Panc1 (cell line): ENCODE measurements at regions not wholly inside any gene's neighbourhood (a gene's known extent, or its start where the extent isn't known, plus 50 kb on each side); places are given as distances from the start of the nearest gene placed in this dataset.

Experiments used
- ATAC-seq: fragments of 200-7000 bp; cut with Tn5 transposase; 2 replicates; pipeline ENCODE4 v1.9.1; 2020; ENCODE audit warnings: mild to moderate bottlenecking, moderate library complexity
- BruUV-seq: library from RNA; stranded (reverse); fragments of 400-500 nt; replicated peaks from 2 replicates; lab custom pipeline; 2021; lab: Mats Ljungman, UMichigan
- CTCF ChIA-PET: fragments of 300-600 bp; sonication (Branson Sonifier 250); formaldehyde crosslinking; loops from one replicate; lab custom pipeline; 2022; ENCODE audit warnings: antibody characterized with exemption; lab: Charles Lee
- POLR2A ChIA-PET: fragments of 300-600 bp; sonication (Branson Sonifier 250); formaldehyde crosslinking; loops from one replicate; lab custom pipeline; 2022; ENCODE audit warnings: antibody characterized with exemption; lab: Charles Lee
- DNase-seq: peaks from one replicate; pipeline ENCODE4 v3.0.0-alpha.2; 2010; ENCODE audit warnings: low read depth, low spot score
- H3K27ac ChIP-seq: 2 replicates; pipeline ENCODE4 v1.5.1; 2011; ENCODE audit warnings: mild to moderate bottlenecking, low read length, inconsistent platforms
- H3K27me3 ChIP-seq: fragments of 200-500 bp; sonication (Bioruptor generic); 2 replicates; pipeline ENCODE4 v1.6.0; 2014; ENCODE audit warnings: low read length, inconsistent platforms; ENCODE audit not compliant: control insufficient read depth, insufficient read depth
- H3K36me3 ChIP-seq: fragments of 200-500 bp; sonication (Bioruptor generic); 2 replicates; pipeline ENCODE4 v1.5.1; 2014; ENCODE audit warnings: inconsistent platforms, mild to moderate bottlenecking, low read length, moderate library complexity; ENCODE audit not compliant: control insufficient read depth, insufficient read depth
- H3K4me1 ChIP-seq: 2 replicates; pipeline ENCODE4 v1.5.1; 2011; ENCODE audit warnings: inconsistent platforms, mild to moderate bottlenecking, low read length, moderate library complexity; ENCODE audit not compliant: control insufficient read depth, insufficient read depth
- H3K4me3 ChIP-seq, 2 experiments: 2 replicates each; pipeline ENCODE4 v1.5.1; 2011 to 2012; ENCODE audit warnings: low read depth in 2 of 2, low read length in 2 of 2, mild to moderate bottlenecking in 2 of 2, inconsistent platforms in 1 of 2, moderate library complexity in 1 of 2
- H3K9me3 ChIP-seq: fragments of 200-500 bp; sonication (Bioruptor generic); 2 replicates; pipeline ENCODE4 v1.5.1; 2014; ENCODE audit warnings: low read depth, mild to moderate bottlenecking, inconsistent platforms, low read length, moderate library complexity; ENCODE audit not compliant: control insufficient read depth, insufficient read depth
- CTCF ChIP-seq: fragments of 450-650 bp; IDR thresholded peaks from 2 replicates; pipeline ENCODE4 v1.5.1; 2017; ENCODE audit warnings: mild to moderate bottlenecking
- POLR2AphosphoS5 ChIP-seq: IDR thresholded peaks from 2 replicates; pipeline ENCODE4 v1.6.1; 2012; ENCODE audit warnings: mild to moderate bottlenecking, low read depth, low read length, moderate library complexity
- SIN3A ChIP-seq: IDR thresholded peaks from 2 replicates; pipeline ENCODE4 v1.6.1; 2012; ENCODE audit warnings: low read depth, mild to moderate bottlenecking, low read length, moderate library complexity, borderline replicate concordance; ENCODE audit not compliant: insufficient read depth
- TCF7L2 ChIP-seq: IDR thresholded peaks from 2 replicates; pipeline ENCODE4 v1.6.1; 2011; ENCODE audit warnings: mild to moderate bottlenecking, low read depth, low read length, inconsistent platforms
- in situ Hi-C: cut with HindIII; loops from 2 replicates; pipeline ENCODE4 v1.10.0; 2016; ENCODE audit warnings: low sequenced_read_pairs, low pct_unique_long_range_greater_than_20kb
- intact Hi-C: fragments of 100-400 bp; cut with micrococcal nuclease; formaldehyde crosslinking; loops from one replicate; pipeline ENCODE4 v1.10.0; 2022; ENCODE audit not compliant: unreplicated experiment
- TF ChIP-seq, protein P1 (sequence below), 2 experiments: IDR thresholded peaks; 2 replicates each; pipeline ENCODE4 v1.6.1; 2011 to 2012; ENCODE audit warnings: low read depth in 2 of 2, control low read depth in 1 of 2, low read length in 1 of 2, mild to moderate bottlenecking in 1 of 2, moderate library complexity in 1 of 2; ENCODE audit not compliant: insufficient read depth in 1 of 2

GRCh38 chr2:155645791-155646190 is 686.7 kb downstream of the NR4A2 start:
- ATAC-seq, result no peak
- H3K4me3 ChIP-seq, result no peak overlapping the region
- ChIA-PET POLR2A (no interaction called here), CTCF (no interaction called here)
- no TSS peak for BruUV-seq
- in situ Hi-C loops, result no loop called here
- H3K36me3 ChIP-seq, result no peaks in the 10 kb centered on the region
- H3K9me3 ChIP-seq, result no peaks in the 10 kb centered on the region; the same call in 1 of the 2 replicates
- TF ChIP-seq, protein P1, sequence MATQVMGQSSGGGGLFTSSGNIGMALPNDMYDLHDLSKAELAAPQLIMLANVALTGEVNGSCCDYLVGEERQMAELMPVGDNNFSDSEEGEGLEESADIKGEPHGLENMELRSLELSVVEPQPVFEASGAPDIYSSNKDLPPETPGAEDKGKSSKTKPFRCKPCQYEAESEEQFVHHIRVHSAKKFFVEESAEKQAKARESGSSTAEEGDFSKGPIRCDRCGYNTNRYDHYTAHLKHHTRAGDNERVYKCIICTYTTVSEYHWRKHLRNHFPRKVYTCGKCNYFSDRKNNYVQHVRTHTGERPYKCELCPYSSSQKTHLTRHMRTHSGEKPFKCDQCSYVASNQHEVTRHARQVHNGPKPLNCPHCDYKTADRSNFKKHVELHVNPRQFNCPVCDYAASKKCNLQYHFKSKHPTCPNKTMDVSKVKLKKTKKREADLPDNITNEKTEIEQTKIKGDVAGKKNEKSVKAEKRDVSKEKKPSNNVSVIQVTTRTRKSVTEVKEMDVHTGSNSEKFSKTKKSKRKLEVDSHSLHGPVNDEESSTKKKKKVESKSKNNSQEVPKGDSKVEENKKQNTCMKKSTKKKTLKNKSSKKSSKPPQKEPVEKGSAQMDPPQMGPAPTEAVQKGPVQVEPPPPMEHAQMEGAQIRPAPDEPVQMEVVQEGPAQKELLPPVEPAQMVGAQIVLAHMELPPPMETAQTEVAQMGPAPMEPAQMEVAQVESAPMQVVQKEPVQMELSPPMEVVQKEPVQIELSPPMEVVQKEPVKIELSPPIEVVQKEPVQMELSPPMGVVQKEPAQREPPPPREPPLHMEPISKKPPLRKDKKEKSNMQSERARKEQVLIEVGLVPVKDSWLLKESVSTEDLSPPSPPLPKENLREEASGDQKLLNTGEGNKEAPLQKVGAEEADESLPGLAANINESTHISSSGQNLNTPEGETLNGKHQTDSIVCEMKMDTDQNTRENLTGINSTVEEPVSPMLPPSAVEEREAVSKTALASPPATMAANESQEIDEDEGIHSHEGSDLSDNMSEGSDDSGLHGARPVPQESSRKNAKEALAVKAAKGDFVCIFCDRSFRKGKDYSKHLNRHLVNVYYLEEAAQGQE (IDR thresholded peaks at IDR 0.05; ENCODE audit: insufficient read depth in 1 of 2, low read depth in 2 of 2, low read length in 1 of 2), result no peak
- TF ChIP-seq POLR2AphosphoS5 (no peak), SIN3A (no peak), CTCF (no peak), TCF7L2 (no peak)
- intact Hi-C loops, result no loop called here
- no peak overlapping the region for H3K27ac ChIP-seq
- H3K4me1 ChIP-seq, result no peaks in the 10 kb centered on the region
- no peaks in the 10 kb centered on the region for H3K27me3 ChIP-seq
- DNase-seq, result no peak

- no peak overlapping the region for H3K4me3 ChIP-seq
- POLR2A ChIA-PET, result no interaction called here
- no TSS peak for BruUV-seq
- H3K36me3 ChIP-seq, result no peaks in the 10 kb centered on the region
- ATAC-seq, result no peak
- TF ChIP-seq SIN3A, result no peak
- no peak for TF ChIP-seq TCF7L2
- no peak for TF ChIP-seq CTCF
- TF ChIP-seq, protein P1 (IDR thresholded peaks at IDR 0.05; ENCODE audit: insufficient read depth in 1 of 2, low read depth in 2 of 2, low read length in 1 of 2), result no peak
- TF ChIP-seq POLR2AphosphoS5, result no peak
- no peak overlapping the region for H3K27ac ChIP-seq
- H3K9me3 ChIP-seq, result no peaks in the 10 kb centered on the region; the same call in 1 of the 2 replicates
- DNase-seq, result no peak
- H3K4me1 ChIP-seq, result no peaks in the 10 kb centered on the region
- CTCF ChIA-PET, result no interaction called here
- intact Hi-C loops (no loop called here), in situ Hi-C loops (no loop called here)
- no peaks in the 10 kb centered on the region for H3K27me3 ChIP-seq
These were observed 689.3 kb downstream of the NR4A2 start for GRCh38 chr2:155643056-155643775.
